H1 (cell line): ENCODE measurements at regions not wholly inside any gene's neighbourhood (a gene's known extent, or its start where the extent isn't known, plus 50 kb on each side); places are given as distances from the start of the nearest gene placed in this dataset.

Experiments used
- CTCF ChIA-PET: fragments of 300-600 bp; sonication (Branson Sonifier 250); formaldehyde crosslinking; loops from one replicate; lab custom pipeline; 2021; ENCODE audit not compliant: partially characterized antibody; lab: Charles Lee
- POLR2A ChIA-PET: fragments of 300-600 bp; sonication (Branson Sonifier 250); formaldehyde crosslinking; loops from one replicate; lab custom pipeline; 2021; ENCODE audit warnings: inconsistent platforms; ENCODE audit not compliant: partially characterized antibody; lab: Charles Lee
- DNase-seq, 2 experiments: peaks; one replicate each; pipeline versions ENCODE4 v3.0.0 to v3.0.0-alpha.2; 2010 to 2022; ENCODE audit warnings: low spot score in 2 of 2, low read depth in 1 of 2, mixed read lengths in 1 of 2
- FAIRE-seq: peaks from 2 replicates; lab custom pipeline; 2011; peaks lifted over from hg19 to GRCh38; lab: Jason Lieb, UNC
- H2AFZ ChIP-seq: 2 replicates; pipeline ENCODE4 v1.8.1; 2012; ENCODE audit warnings: low read length, inconsistent platforms
- H2AK5ac ChIP-seq: 2 replicates; pipeline ENCODE4 v1.6.1; 2013; ENCODE audit warnings: low read depth, low read length
- H2BK120ac ChIP-seq: replicated peaks from 2 replicates; pipeline ENCODE3; 2013; ENCODE audit warnings: low read depth, low read length, inconsistent platforms
- H2BK12ac ChIP-seq: 2 replicates; pipeline ENCODE4 v1.6.1; 2013; ENCODE audit warnings: low read depth, low read length
- H2BK15ac ChIP-seq: 2 replicates; pipeline ENCODE4 v1.6.1; 2013; ENCODE audit warnings: low read length
- H2BK20ac ChIP-seq: 2 replicates; pipeline ENCODE4 v1.6.1; 2013; ENCODE audit warnings: low read length
- H2BK5ac ChIP-seq: 2 replicates; pipeline ENCODE4 v1.6.1; 2013; ENCODE audit warnings: low read depth, low read length
- H3K14ac ChIP-seq: 2 replicates; pipeline ENCODE4 v1.6.1; 2013; ENCODE audit warnings: inconsistent platforms; ENCODE audit not compliant: insufficient read length
- H3K18ac ChIP-seq: 2 replicates; pipeline ENCODE4 v1.6.1; 2013; ENCODE audit warnings: low read length; ENCODE audit errors: extremely low read depth
- H3K23ac ChIP-seq: 2 replicates; pipeline ENCODE4 v1.6.1; 2013; ENCODE audit warnings: inconsistent platforms; ENCODE audit not compliant: insufficient read length
- H3K23me2 ChIP-seq: 2 replicates; pipeline ENCODE4 v1.6.1; 2013; ENCODE audit warnings: low read depth, low read length
- H3K27ac ChIP-seq: 2 replicates; pipeline ENCODE4 v1.6.1; 2011; ENCODE audit warnings: low read depth, low read length, inconsistent platforms
- H3K27me3 ChIP-seq, 4 experiments: replicated peaks in 1 of 4; 1 replicate in 1 of 4; 2 replicates in 3 of 4; pipeline versions ENCODE4 v1.6.1 to v1.8.1; 2011 to 2013; ENCODE audit warnings: low read length in 3 of 4, mild to moderate bottlenecking in 3 of 4, inconsistent platforms in 2 of 4, mixed read lengths in 2 of 4, moderate library complexity in 1 of 4; ENCODE audit not compliant: control insufficient read depth in 3 of 4, insufficient read depth in 3 of 4; ENCODE audit errors: extremely low read depth in 1 of 4
- H3K36me3 ChIP-seq, 4 experiments: 2 replicates each; pipeline versions ENCODE4 v1.6.1 to v1.8.1; 2011 to 2013; ENCODE audit warnings: mild to moderate bottlenecking in 4 of 4, low read length in 3 of 4, moderate library complexity in 2 of 4, control low read depth in 1 of 4, inconsistent platforms in 1 of 4; ENCODE audit not compliant: insufficient read depth in 4 of 4, control insufficient read depth in 2 of 4
- H3K4ac ChIP-seq: replicated peaks from 2 replicates; pipeline ENCODE3; 2013; ENCODE audit warnings: low read length, low read depth, mixed read lengths, inconsistent platforms; ENCODE audit not compliant: insufficient read length
- H3K4me1 ChIP-seq, 4 experiments: replicated peaks in 1 of 4; 1 replicate in 1 of 4; 2 replicates in 3 of 4; pipeline versions ENCODE4 v1.6.1 to v1.8.1; 2011 to 2013; ENCODE audit warnings: low read length in 3 of 4, inconsistent platforms in 2 of 4, mixed read lengths in 1 of 4; ENCODE audit not compliant: insufficient read depth in 4 of 4, control insufficient read depth in 3 of 4
- H3K4me2 ChIP-seq, 2 experiments: 2 replicates each; pipeline versions ENCODE4 v1.6.1 to v1.8.1; 2011 to 2013; ENCODE audit warnings: low read depth in 2 of 2, low read length in 2 of 2, control low read depth in 1 of 2, inconsistent platforms in 1 of 2, mild to moderate bottlenecking in 1 of 2; ENCODE audit not compliant: insufficient read depth in 1 of 2
- H3K4me3 ChIP-seq, 4 experiments: fragments of 200-600, 300-600 bp in 1 of 4; sonication (generic), shearing (Covaris generic), sonication (Bioruptor Twin) in 1 of 4; 2 replicates each; pipeline versions ENCODE4 v1.5.1 to v1.8.1; 2011 to 2016; ENCODE audit warnings: low read length in 4 of 4, low read depth in 3 of 4, control low read depth in 2 of 4, inconsistent platforms in 2 of 4, mild to moderate bottlenecking in 2 of 4, mixed read lengths in 1 of 4, moderate library complexity in 1 of 4; ENCODE audit not compliant: insufficient read depth in 2 of 4; ENCODE audit errors: extremely low read depth in 1 of 4
- H3K56ac ChIP-seq: replicated peaks from 2 replicates; pipeline ENCODE3; 2013; ENCODE audit warnings: low read depth, mild to moderate bottlenecking, mixed read lengths, low read length, inconsistent platforms; ENCODE audit not compliant: insufficient read length
- H3K79me1 ChIP-seq: 2 replicates; pipeline ENCODE4 v1.6.1; 2013; ENCODE audit warnings: low read depth, low read length, control low read depth
- H3K79me2 ChIP-seq, 2 experiments: 2 replicates each; pipeline versions ENCODE4 v1.6.1 to v1.8.1; 2012 to 2013; ENCODE audit warnings: low read length in 2 of 2, mild to moderate bottlenecking in 2 of 2, inconsistent platforms in 1 of 2; ENCODE audit not compliant: insufficient read depth in 2 of 2, control insufficient read depth in 1 of 2
- H3K9ac ChIP-seq, 4 experiments: replicated peaks in 1 of 4; 1 replicate in 1 of 4; 2 replicates in 3 of 4; pipeline versions ENCODE4 v1.6.1 to v1.8.1; 2011 to 2013; ENCODE audit warnings: low read depth in 3 of 4, low read length in 3 of 4, control low read depth in 2 of 4, mild to moderate bottlenecking in 2 of 4, moderate library complexity in 2 of 4, inconsistent platforms in 1 of 4; ENCODE audit errors: extremely low read depth in 1 of 4
- H3K9me3 ChIP-seq, 2 experiments: 2 replicates each; pipeline versions ENCODE4 v1.6.1 to v1.8.1; 2012 to 2013; ENCODE audit warnings: mild to moderate bottlenecking in 2 of 2, moderate library complexity in 2 of 2, control low read depth in 1 of 2, inconsistent platforms in 1 of 2, low read depth in 1 of 2, low read length in 1 of 2, mixed read lengths in 1 of 2; ENCODE audit not compliant: insufficient read depth in 2 of 2
- H4K20me1 ChIP-seq, 2 experiments: replicated peaks in 1 of 2; 2 replicates each; pipeline versions ENCODE3 to v1.8.1; 2011 to 2013; ENCODE audit warnings: inconsistent platforms in 2 of 2, low read length in 2 of 2, mild to moderate bottlenecking in 1 of 2; ENCODE audit not compliant: insufficient read depth in 2 of 2, control insufficient read depth in 1 of 2
- H4K5ac ChIP-seq: 2 replicates; pipeline ENCODE4 v1.6.1; 2013; ENCODE audit warnings: low read length, low read depth, mixed read lengths, inconsistent platforms; ENCODE audit not compliant: insufficient read length
- H4K8ac ChIP-seq: 2 replicates; pipeline ENCODE4 v1.8.0; 2013; ENCODE audit warnings: mild to moderate bottlenecking, moderate library complexity, low read length, inconsistent platforms; ENCODE audit not compliant: insufficient read depth; ENCODE audit errors: extremely low read depth
- H4K91ac ChIP-seq: replicated peaks from 2 replicates; pipeline ENCODE3; 2013; ENCODE audit warnings: low read length, mixed read lengths, inconsistent platforms; ENCODE audit not compliant: insufficient read length
- CBX5 ChIP-seq: fragments of 300-800, 300-1000 bp; sonication (generic); IDR thresholded peaks from 2 replicates; pipeline ENCODE4 v1.7.1; 2016; ENCODE audit warnings: antibody characterized with exemption, low read length, low read depth
- CEBPB ChIP-seq: IDR thresholded peaks from 2 replicates; pipeline ENCODE4 v1.6.1; 2012; ENCODE audit warnings: low read depth, low read length
- SIRT6 ChIP-seq: IDR thresholded peaks from one replicate; pipeline ENCODE4 v1.7.1; 2012; ENCODE audit warnings: low read length, inconsistent platforms
- USF2 ChIP-seq: IDR thresholded peaks from 2 replicates; pipeline ENCODE4 v1.6.1; 2011; ENCODE audit warnings: low read length, improper control_type of control experiment
- WGBS, 2 experiments: shearing (Covaris generic) in 1 of 2; methylation state at CpG; one replicate each; pipeline versions ENCODE4 v1.1.6 to v1.1.7; 2013 to 2015; ENCODE audit warnings: low lambda C conversion rate in 2 of 2, mixed read lengths in 2 of 2, inconsistent platforms in 1 of 2, low coverage in 1 of 2, missing lambda C conversion rate in 1 of 2; ENCODE audit not compliant: insufficient replicate concordance in 2 of 2, insufficient coverage in 1 of 2, insufficient read length in 1 of 2; ENCODE audit errors: extremely low coverage in 1 of 2, missing lambda C conversion rate in 1 of 2; 5-methylcytosine and 5-hydroxymethylcytosine counted together

GRCh38 chr9:84174486-84174885 is 166.1 kb downstream of the SLC28A3 start:
- H2BK120ac ChIP-seq = no peak overlapping the region
- H3K18ac ChIP-seq = no peak overlapping the region
- no peak overlapping the region for H4K8ac ChIP-seq
- no peaks in the 10 kb centered on the region for H3K4me1 ChIP-seq
- no peak overlapping the region for H3K23ac ChIP-seq
- no peak overlapping the region for H2BK20ac ChIP-seq
- no peaks in the 10 kb centered on the region for H3K27me3 ChIP-seq
- no peak overlapping the region for H2BK15ac ChIP-seq
- no peak overlapping the region for H2BK12ac ChIP-seq
- POLR2A ChIA-PET = no interaction called here
- H3K36me3 ChIP-seq = no peaks in the 10 kb centered on the region
- no peak overlapping the region for H2BK5ac ChIP-seq
- no peak overlapping the region for H4K5ac ChIP-seq
- H3K4ac ChIP-seq = no peak overlapping the region
- TF ChIP-seq USF2 = no peak
- no peak for TF ChIP-seq SIRT6
- no peak for TF ChIP-seq CBX5
- no peak for TF ChIP-seq CEBPB
- TF ChIP-seq, all 59 proteins: peak for 0
- WGBS, 2 experiments = 100% methylated on average over 1 of the region's 1 CpG; no CpG with 5 or more reads in 1 of the 2 experiments
- H3K4me2 ChIP-seq = no peak overlapping the region
- no peak overlapping the region for H2AK5ac ChIP-seq
- no peak overlapping the region for H3K14ac ChIP-seq
- H3K9me3 ChIP-seq = no peaks in the 10 kb centered on the region
- CTCF ChIA-PET = interaction anchor here (0.8 to 4.7 kb wide), 11 partner anchors 8 to 230 kb away, joined by 3 to 52 read pairs (median 6); no protein-coding TSS in a partner anchor
- H3K79me2 ChIP-seq = no peaks in the 10 kb centered on the region
- no peaks in the 10 kb centered on the region for H3K79me1 ChIP-seq
- DNase-seq = no peak
- no peaks in the 10 kb centered on the region for H3K23me2 ChIP-seq
- H3K27ac ChIP-seq = no peak overlapping the region
- H3K56ac ChIP-seq = no peak overlapping the region
- H3K9ac ChIP-seq = no peak overlapping the region
- no peak overlapping the region for H3K4me3 ChIP-seq
- H4K91ac ChIP-seq = no peak overlapping the region
- H2AFZ ChIP-seq = no peak overlapping the region
- H4K20me1 ChIP-seq = no peaks in the 10 kb centered on the region
- no peak for FAIRE-seq
